K562 (cell line): ENCODE measurements at regions not wholly inside any gene's neighbourhood (a gene's known extent, or its start where the extent isn't known, plus 50 kb on each side); places are given as distances from the start of the nearest gene placed in this dataset.

Experiments
- ARID1B ChIP-seq: fragments of 450-650 bp; IDR thresholded peaks from 2 replicates; pipeline ENCODE4 v1.6.1; 2016; ENCODE audit warnings: antibody characterized with exemption, mild to moderate bottlenecking, inconsistent platforms
- CAMTA2 ChIP-seq: fragments of 250-450 bp; sonication (Bioruptor Pico); conservative IDR thresholded peaks from 2 replicates; pipeline ENCODE4 v1.5.1; 2022
- DMBX1 ChIP-seq: fragments of 250-450 bp; sonication (Bioruptor Pico); IDR thresholded peaks from 2 replicates; pipeline ENCODE4 v1.8.0; 2022; ENCODE audit warnings: inconsistent platforms, mild to moderate bottlenecking, moderate library complexity, borderline replicate concordance
- ELF1 ChIP-seq: fragments of 200-800 bp; sonication (Bioruptor generic); IDR thresholded peaks from 2 replicates; pipeline ENCODE4 v1.6.1; 2016; ENCODE audit warnings: missing genetic modification characterization, missing compliant biosample characterization
- ETV5 ChIP-seq: sonication (generic); formaldehyde crosslinking; IDR thresholded peaks from 2 replicates; pipeline ENCODE4 v1.4.0; 2020; ENCODE audit warnings: low read depth, mild to moderate bottlenecking, missing genetic modification reagents
- MBD2 ChIP-seq: sonication (generic); IDR thresholded peaks from 2 replicates; pipeline ENCODE4 v1.6.1; 2016; ENCODE audit warnings: low read depth, borderline replicate concordance
- MCM2 ChIP-seq: fragments of 450-650 bp; IDR thresholded peaks from 2 replicates; pipeline ENCODE4 v1.6.1; 2017; ENCODE audit warnings: low read depth, mild to moderate bottlenecking
- POLR2AphosphoS5 ChIP-seq: IDR thresholded peaks from 2 replicates; pipeline ENCODE4 v1.6.1; 2011; ENCODE audit warnings: mild to moderate bottlenecking, low read depth, low read length, moderate library complexity; ENCODE audit not compliant: control insufficient read depth, insufficient read depth
- PTTG1 ChIP-seq: fragments of 450-650 bp; IDR thresholded peaks from 2 replicates; pipeline ENCODE4 v1.6.1; 2016; ENCODE audit warnings: low read depth, mild to moderate bottlenecking, missing genetic modification characterization, missing compliant biosample characterization
- SIX5 ChIP-seq, 2 experiments: IDR thresholded peaks; 2 replicates each; pipeline ENCODE4 v1.6.1; 2011; ENCODE audit warnings: low read length in 2 of 2, borderline replicate concordance in 1 of 2, low read depth in 1 of 2, mild to moderate bottlenecking in 1 of 2, moderate library complexity in 1 of 2; ENCODE audit not compliant: insufficient read depth in 1 of 2
- TAF15 ChIP-seq: fragments of 200-400 bp; formaldehyde crosslinking; IDR thresholded peaks from 2 replicates; pipeline ENCODE4 v1.6.1; 2017; ENCODE audit warnings: mild to moderate bottlenecking, low read depth, low read length, moderate library complexity
- ZFP36 ChIP-seq: fragments of 150-350 bp; IDR thresholded peaks from 2 replicates; pipeline ENCODE4 v1.6.1; 2018; ENCODE audit warnings: low read length, low read depth; ENCODE audit not compliant: partially characterized antibody
- ZNF444 ChIP-seq: fragments of 250-450 bp; sonication (Bioruptor Pico); IDR thresholded peaks from 2 replicates; pipeline ENCODE4 v1.4.0; 2020; ENCODE audit warnings: mild to moderate bottlenecking, moderate library complexity
- TF ChIP-seq, protein P1 (sequence below): fragments of 450-650 bp; IDR thresholded peaks from 2 replicates; pipeline ENCODE4 v1.6.1; 2018; ENCODE audit not compliant: partially characterized antibody
- TF ChIP-seq, protein P2 (sequence below): fragments of 450-650 bp; IDR thresholded peaks from 2 replicates; pipeline ENCODE4 v1.6.1; 2016; ENCODE audit warnings: low read depth, mild to moderate bottlenecking, moderate library complexity
- TF ChIP-seq, protein P3 (sequence below): fragments of 450-650 bp; formaldehyde crosslinking; IDR thresholded peaks from 2 replicates; pipeline ENCODE4 v1.4.0; 2020; ENCODE audit warnings: mild to moderate bottlenecking, moderate library complexity
- TF ChIP-seq, protein P4 (sequence below): fragments of 250-450 bp; sonication (Bioruptor Pico); IDR thresholded peaks from 2 replicates; pipeline ENCODE4 v1.9.0; 2021; ENCODE audit warnings: mild to moderate bottlenecking
- TF ChIP-seq, protein P5 (sequence below): fragments of 250-450 bp; sonication (Bioruptor Pico); IDR thresholded peaks from 2 replicates; pipeline ENCODE4 v1.5.0; 2021; ENCODE audit warnings: mild to moderate bottlenecking, borderline replicate concordance
- TF ChIP-seq, protein P6 (sequence below): fragments of 250-450 bp; sonication (Bioruptor Pico); IDR thresholded peaks from 2 replicates; pipeline ENCODE4 v1.4.0; 2020; ENCODE audit warnings: mild to moderate bottlenecking, moderate library complexity

DNA sequence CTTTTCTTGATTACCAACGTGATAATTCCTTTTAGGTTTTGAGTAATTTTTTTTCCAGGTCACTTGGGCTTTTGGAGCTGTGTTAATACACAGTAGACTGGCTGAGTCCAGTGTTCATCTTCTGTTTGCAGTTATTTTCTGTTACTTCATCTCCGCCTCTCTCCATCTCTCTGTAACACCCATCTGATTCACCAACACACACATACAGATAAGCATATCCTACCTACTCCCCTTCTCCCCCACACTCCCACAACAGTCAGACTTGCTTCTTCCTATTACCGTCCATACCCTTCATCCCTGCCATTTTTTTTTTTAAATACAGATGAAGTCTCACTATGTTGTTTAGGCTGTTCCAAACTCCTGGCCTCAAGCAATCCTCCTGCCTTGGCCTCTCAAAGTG, 72.7 kb upstream of the MANSC4 start (continued):
- TF ChIP-seq SIX5 (IDR thresholded peaks at IDR 0.05; ENCODE audit: borderline replicate concordance in 1 of 2, insufficient read depth in 1 of 2, low read depth in 1 of 2, low read length in 2 of 2) = no peak
- TF ChIP-seq, protein P1, sequence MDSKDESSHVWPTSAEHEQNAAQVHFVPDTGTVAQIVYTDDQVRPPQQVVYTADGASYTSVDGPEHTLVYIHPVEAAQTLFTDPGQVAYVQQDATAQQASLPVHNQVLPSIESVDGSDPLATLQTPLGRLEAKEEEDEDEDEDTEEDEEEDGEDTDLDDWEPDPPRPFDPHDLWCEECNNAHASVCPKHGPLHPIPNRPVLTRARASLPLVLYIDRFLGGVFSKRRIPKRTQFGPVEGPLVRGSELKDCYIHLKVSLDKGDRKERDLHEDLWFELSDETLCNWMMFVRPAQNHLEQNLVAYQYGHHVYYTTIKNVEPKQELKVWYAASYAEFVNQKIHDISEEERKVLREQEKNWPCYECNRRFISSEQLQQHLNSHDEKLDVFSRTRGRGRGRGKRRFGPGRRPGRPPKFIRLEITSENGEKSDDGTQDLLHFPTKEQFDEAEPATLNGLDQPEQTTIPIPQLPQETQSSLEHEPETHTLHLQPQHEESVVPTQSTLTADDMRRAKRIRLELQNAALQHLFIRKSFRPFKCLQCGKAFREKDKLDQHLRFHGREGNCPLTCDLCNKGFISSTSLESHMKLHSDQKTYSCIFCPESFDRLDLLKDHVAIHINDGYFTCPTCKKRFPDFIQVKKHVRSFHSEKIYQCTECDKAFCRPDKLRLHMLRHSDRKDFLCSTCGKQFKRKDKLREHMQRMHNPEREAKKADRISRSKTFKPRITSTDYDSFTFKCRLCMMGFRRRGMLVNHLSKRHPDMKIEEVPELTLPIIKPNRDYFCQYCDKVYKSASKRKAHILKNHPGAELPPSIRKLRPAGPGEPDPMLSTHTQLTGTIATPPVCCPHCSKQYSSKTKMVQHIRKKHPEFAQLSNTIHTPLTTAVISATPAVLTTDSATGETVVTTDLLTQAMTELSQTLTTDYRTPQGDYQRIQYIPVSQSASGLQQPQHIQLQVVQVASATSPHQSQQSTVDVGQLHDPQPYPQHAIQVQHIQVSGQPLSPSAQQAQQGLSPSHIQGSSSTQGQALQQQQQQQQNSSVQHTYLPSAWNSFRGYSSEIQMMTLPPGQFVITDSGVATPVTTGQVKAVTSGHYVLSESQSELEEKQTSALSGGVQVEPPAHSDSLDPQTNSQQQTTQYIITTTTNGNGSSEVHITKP = no peak
- TF ChIP-seq, protein P2, sequence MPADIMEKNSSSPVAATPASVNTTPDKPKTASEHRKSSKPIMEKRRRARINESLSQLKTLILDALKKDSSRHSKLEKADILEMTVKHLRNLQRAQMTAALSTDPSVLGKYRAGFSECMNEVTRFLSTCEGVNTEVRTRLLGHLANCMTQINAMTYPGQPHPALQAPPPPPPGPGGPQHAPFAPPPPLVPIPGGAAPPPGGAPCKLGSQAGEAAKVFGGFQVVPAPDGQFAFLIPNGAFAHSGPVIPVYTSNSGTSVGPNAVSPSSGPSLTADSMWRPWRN = no peak
- TF ChIP-seq ELF1 (tag) = no peak
- TF ChIP-seq, protein P3, sequence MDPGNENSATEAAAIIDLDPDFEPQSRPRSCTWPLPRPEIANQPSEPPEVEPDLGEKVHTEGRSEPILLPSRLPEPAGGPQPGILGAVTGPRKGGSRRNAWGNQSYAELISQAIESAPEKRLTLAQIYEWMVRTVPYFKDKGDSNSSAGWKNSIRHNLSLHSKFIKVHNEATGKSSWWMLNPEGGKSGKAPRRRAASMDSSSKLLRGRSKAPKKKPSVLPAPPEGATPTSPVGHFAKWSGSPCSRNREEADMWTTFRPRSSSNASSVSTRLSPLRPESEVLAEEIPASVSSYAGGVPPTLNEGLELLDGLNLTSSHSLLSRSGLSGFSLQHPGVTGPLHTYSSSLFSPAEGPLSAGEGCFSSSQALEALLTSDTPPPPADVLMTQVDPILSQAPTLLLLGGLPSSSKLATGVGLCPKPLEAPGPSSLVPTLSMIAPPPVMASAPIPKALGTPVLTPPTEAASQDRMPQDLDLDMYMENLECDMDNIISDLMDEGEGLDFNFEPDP (CRISPR knock-in tag) = no peak
- peak; percentile 96 for TF ChIP-seq ARID1B
- no peak for TF ChIP-seq MCM2
- peak; percentile 54; the same call in 1 of the 2 replicates for TF ChIP-seq POLR2AphosphoS5
- no peak for TF ChIP-seq CAMTA2 (CRISPR knock-in tag)
- no peak for TF ChIP-seq TAF15
- 0 out of 2 replicates have a peak, but pooled peaks have one; percentile 36 for TF ChIP-seq MBD2
- TF ChIP-seq ZNF444 (CRISPR knock-in tag) = no peak
- TF ChIP-seq, protein P4, sequence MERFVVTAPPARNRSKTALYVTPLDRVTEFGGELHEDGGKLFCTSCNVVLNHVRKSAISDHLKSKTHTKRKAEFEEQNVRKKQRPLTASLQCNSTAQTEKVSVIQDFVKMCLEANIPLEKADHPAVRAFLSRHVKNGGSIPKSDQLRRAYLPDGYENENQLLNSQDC = no peak
- no peak for TF ChIP-seq ZFP36
- TF ChIP-seq, protein P5, sequence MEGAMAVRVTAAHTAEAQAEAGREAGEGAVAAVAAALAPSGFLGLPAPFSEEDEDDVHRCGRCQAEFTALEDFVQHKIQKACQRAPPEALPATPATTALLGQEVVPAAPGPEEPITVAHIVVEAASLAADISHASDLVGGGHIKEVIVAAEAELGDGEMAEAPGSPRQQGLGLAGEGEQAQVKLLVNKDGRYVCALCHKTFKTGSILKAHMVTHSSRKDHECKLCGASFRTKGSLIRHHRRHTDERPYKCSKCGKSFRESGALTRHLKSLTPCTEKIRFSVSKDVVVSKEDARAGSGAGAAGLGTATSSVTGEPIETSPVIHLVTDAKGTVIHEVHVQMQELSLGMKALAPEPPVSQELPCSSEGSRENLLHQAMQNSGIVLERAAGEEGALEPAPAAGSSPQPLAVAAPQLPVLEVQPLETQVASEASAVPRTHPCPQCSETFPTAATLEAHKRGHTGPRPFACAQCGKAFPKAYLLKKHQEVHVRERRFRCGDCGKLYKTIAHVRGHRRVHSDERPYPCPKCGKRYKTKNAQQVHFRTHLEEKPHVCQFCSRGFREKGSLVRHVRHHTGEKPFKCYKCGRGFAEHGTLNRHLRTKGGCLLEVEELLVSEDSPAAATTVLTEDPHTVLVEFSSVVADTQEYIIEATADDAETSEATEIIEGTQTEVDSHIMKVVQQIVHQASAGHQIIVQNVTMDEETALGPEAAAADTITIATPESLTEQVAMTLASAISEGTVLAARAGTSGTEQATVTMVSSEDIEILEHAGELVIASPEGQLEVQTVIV (CRISPR knock-in tag) = no peak
- no peak for TF ChIP-seq PTTG1 (tag)
- no peak for TF ChIP-seq ETV5 (CRISPR knock-in tag)
- TF ChIP-seq, protein P6, sequence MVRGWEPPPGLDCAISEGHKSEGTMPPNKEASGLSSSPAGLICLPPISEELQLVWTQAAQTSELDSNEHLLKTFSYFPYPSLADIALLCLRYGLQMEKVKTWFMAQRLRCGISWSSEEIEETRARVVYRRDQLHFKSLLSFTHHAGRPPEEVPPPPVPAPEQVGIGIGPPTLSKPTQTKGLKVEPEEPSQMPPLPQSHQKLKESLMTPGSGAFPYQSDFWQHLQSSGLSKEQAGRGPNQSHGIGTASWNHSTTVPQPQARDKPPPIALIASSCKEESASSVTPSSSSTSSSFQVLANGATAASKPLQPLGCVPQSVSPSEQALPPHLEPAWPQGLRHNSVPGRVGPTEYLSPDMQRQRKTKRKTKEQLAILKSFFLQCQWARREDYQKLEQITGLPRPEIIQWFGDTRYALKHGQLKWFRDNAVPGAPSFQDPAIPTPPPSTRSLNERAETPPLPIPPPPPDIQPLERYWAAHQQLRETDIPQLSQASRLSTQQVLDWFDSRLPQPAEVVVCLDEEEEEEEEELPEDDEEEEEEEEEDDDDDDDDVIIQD (CRISPR knock-in tag) = no peak
- peak; percentile 33; the same call in 1 of the 2 replicates for TF ChIP-seq DMBX1 (CRISPR knock-in tag)
